Stimulated activated CD4-positive, alpha-beta T cell treated with anti-CD3 and anti-CD28 coated beads, Interleukin-4, amount 100 ng/mL, for 48 hours (primary cell): ENCODE measurements at regions not wholly inside any gene's neighbourhood (a gene's known extent, or its start where the extent isn't known, plus 50 kb on each side); places are given as distances from the start of the nearest gene placed in this dataset.
"Not testable (repeated sequence)": the region's sequence is repeated elsewhere in the genome, so short reads cannot be mapped to it uniquely, and the experiment has no call there.

Source experiments
- DNase-seq, 2 donors: peaks; one replicate each; pipeline ENCODE4 v3.0.0-alpha.2; 2020; ENCODE audit warnings: low read depth in 2 of 2

DNA sequence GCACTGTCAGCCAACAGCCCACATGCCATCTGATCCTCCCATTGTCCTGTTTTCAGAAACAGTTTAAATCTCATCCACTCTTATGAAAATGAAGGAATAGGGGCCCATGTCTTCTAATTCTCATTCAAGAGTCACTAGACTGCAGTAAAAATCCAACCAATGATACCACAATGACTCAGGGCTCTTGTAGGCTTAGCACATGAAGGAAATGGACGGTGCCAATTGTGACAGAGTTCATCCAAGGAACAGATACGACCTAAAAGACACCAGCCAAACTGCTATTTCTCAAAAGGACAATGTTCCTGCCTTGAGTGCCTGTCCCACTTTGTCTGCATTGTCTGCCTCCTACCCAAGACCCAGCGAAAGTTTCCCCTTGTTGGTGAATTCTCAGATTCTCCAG lies 204.8 kb upstream of the COX10 start:
- DNase-seq: no peak

GRCh38 chr17:13865650-13866049 lies 203.7 kb upstream of the COX10 start:
- DNase-seq: no peak

DNA sequence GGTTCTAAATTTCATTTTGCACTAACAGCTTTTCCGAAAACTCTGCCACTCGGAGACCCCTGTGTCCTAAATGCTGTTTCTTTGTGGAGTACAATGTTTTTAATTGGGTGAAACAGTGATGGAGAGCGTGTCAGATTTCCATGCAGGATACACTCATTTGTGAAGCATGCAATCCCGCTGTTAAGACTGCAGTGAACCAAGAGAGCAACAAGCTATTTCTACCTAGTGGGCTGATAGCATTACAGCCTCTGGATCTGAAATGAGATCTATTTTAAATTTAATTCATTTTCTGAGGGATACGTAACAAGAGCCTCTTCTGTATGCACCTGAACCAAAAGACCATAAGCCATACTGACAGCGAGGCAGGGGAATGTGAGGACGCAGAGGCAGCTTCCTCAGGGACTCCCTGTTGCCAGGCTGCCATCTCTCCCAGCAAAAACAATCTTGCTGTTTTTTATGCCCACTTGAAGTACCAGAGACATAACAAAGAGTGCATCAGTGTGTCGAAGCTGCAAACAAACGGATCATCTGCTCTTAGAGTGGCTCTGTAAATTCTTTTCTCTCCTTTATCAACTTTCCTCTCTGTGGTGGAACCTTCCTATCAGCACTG lies 199.9 kb upstream of the COX10 start:
- DNase-seq: no peak

DNA sequence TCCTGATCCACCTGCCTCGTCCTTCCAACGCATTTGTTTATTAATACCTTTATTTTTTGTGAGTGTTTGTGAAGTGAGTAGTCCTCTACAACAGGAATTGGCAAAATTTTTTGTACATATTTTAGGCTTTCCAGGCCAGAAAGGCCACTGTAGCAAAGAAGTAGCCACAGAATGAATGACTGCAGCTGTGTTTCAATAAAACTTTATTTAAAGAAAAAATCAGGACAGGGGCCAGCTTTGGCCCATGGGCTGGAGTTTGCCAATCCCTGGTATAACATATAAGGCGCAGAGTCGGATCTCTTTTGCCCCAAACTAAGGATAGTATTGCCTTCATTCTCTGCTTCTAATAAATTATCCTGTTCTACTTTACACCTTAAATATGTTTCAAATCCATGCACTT lies 198.0 kb upstream of the COX10 start:
- no peak for DNase-seq

DNA sequence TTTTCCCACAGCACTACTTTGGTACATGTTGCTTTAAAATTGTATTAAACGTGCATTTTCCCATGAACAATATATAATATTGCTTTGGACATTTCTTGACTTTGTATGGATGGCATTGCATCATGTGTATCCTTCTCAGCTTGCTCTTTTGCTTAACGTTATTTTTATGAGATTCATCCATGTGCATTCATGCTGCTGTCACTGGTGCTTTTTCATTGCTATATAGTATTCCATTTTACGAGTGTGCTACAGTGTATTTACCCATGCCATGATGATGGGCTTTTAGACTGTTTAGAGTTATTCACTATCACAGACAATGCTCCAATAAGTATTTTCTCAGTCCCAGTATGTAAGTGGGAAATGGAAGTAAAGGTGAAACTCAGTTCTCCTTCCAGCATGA lies 195.2 kb upstream of the COX10 start:
- DNase-seq: no peak

DNA sequence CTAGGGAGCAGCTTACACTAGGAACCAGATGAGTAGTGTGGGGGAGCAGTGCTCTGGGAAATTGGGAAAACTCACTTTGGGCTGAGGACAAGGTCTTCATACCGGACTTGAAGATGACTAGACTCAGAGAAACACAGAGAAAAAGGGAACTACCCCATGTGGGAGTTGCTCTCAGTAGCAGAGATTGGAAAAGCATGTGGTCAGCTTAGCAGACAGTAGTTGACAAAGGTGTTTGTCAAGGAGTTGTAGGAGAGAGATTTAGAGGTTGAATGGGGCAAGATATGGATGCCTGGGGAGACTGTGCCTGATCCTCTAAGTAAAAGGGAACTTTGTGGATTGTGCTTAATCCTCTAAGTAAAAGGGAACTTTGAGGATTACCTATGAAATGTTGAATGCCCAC lies 194.5 kb upstream of the COX10 start:
- DNase-seq: no peak

- DNase-seq: no peak
Observed at GRCh38 chr17:13879961-13880466, 189.3 kb upstream of the COX10 start.

- DNase-seq: no peak
Observed at GRCh38 chr17:13883659-13884058, 185.6 kb upstream of the COX10 start.

- DNase-seq: no peak
Observed at GRCh38 chr17:13884347-13884746, 185.0 kb upstream of the COX10 start.

GRCh38 chr17:13885550-13885949 lies 183.8 kb upstream of the COX10 start:
- DNase-seq: no peak

DNA sequence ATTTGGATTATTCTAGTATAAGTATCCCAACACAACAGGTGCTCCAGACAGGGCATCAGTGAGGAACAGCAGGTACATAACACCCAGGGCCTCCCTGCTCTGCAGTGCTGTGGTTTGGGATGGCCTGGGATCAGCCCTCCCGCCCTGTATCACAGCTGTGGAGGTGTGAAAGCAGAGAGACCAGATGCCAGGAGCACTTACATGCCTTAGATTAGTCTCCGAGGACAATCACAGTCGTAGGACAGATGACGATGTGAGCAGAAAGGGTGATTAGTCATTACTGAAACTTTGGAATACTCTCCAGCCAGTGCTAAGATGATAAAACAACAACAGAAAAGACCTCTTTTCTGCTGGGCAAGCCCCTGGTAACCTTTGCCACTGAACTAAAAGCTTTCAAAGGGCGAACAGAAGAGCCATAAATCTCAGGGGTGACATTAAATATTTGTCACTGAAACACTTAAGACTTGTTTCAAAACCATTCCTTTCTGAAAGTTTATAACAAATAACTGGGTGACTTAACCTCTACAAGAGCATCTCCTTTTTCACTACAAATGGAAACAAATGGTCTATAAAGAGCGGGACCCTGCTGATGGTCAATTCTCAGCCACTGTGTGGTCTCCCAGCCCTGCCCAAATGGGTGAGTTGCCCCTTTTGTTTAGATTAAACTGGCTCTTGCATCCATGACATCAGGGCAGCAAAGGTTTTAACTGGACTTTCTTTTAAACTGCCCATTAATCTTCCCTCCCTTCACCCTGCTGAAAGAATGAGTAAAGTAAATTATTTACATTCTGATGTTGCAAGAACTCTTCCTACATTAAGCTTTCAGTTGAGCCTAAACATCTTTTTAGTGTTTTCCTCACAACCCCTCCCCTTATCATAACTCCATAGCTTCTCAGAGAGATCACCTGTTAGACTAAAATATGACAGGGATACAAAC lies 183.1 kb upstream of the COX10 start:
- DNase-seq: no peak

- DNase-seq: no peak
Observed at GRCh38 chr17:13888056-13888609, 181.2 kb upstream of the COX10 start.

GRCh38 chr17:13908971-13909370 lies 160.3 kb upstream of the COX10 start:
- DNase-seq: not testable (repeated sequence)

DNA sequence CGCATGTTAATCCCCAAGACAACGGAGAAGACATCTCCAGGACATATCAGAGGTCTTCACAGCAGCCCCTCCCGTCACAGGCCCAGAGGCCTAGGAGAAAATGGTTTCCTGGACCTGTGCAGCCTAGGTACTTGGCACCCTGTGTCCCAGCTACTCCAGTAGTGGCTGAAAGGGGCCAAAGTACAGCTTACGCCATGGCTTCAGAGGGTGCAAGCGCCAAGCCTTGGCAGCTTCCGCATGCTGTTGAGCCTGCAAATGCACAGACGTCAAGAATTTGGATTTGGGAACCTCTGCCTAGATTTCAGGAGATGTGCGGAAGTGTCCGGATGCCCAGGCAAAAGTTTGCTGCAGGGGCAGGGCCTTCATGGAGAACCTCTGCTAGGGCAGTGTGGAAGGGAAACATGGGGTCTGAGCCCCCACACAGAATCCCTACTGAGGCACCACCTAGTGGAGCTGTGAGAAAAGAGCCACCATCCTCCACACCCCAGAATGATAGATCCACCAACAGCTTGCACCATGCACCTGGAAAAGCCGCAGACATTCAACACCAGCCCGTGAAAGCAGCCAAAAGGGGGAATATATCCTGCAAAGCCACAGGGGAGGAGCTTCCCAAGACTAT lies 159.3 kb upstream of the COX10 start:
- no peak for DNase-seq

GRCh38 chr17:13917634-13918033 lies 151.7 kb upstream of the COX10 start:
- no peak for DNase-seq

GRCh38 chr17:13918247-13918646 lies 151.1 kb upstream of the COX10 start:
- DNase-seq: no peak

DNA sequence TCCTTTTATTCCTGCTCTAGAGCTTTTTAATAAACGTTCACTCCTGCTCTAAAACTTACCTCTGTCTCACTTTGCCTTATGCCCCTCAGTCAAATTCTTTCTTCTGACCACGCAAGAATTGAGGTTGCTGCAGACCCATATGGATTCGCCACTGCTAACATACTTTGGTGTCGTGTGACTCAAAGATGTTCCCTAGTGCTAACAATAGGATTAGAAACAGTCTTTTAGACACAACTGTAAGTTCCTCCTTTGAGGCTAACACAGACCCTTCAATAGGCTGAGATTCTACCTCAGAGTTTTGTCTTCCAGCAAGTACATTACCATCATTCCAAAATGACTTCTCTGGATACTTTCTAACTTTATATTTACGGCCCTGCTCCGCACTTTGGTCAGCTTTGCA lies 149.5 kb upstream of the COX10 start:
- no peak for DNase-seq

- no peak for DNase-seq
Observed at GRCh38 chr17:13920413-13920812, 148.9 kb upstream of the COX10 start.

- DNase-seq: no peak
Observed at GRCh38 chr17:13921841-13922776, 147.2 kb upstream of the COX10 start.

DNA sequence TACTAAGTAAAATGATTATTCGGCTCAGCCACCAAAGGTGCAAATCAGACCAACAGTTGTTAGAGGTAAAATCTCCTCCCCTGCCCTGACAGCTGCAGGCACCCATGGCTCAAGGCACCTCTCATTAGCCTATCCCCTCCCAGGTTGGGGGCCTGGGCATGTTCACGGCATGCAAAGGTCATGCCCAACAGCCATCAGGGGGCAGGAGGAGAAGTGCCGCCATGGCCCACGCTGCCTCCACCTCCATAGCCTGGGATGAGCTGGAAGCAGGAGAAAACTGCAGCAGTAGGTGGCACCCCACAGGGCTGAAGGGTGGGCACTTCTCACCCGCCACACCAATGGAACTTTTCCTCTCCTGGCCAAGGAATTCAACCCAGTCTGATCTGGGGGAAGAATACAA lies 146.4 kb upstream of the COX10 start:
- DNase-seq: no peak

- no peak for DNase-seq
Observed at GRCh38 chr17:13925579-13925978, 143.7 kb upstream of the COX10 start.
